GM12873 (cell line): ENCODE measurements at regions not wholly inside any gene's neighbourhood (a gene's known extent, or its start where the extent isn't known, plus 50 kb on each side); places are given as distances from the start of the nearest gene placed in this dataset.

Experiments
- CTCF ChIP-seq: IDR thresholded peaks from 2 replicates; pipeline ENCODE4 v1.5.1; 2012; ENCODE audit warnings: low read depth, mild to moderate bottlenecking, moderate library complexity, low read length, control low read depth; ENCODE audit not compliant: insufficient read depth; ENCODE audit errors: missing control alignments

- no peak for TF ChIP-seq CTCF
Observed at GRCh38 chr4:64477127-64477526, 67.9 kb upstream of the TECRL start.

DNA sequence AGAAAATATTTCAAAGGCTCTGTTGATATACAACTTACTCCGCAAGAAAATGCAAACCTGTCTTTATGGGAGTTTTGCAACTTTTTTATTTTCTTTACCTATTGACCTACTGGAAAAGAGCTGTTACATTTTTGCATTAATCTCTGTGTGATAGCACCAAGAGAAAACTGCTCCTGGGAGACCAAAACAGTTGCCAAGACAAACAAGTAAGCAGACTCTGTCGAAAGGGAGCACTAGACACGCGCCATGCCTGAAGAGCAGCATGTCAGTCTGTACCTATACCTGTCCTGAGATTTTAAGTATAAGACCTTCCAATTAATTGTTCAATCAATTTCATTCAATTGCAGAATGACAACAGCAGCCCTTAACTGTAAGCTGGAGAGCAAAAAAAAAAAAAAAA is 56.0 kb upstream of the TECRL start:
- no peak for TF ChIP-seq CTCF

GRCh38 chr4:64464581-64464980 is 55.3 kb upstream of the TECRL start:
- TF ChIP-seq CTCF, result no peak
